ENCODE measurements at regions not wholly inside any gene's neighbourhood (a gene's known extent, or its start where the extent isn't known, plus 50 kb on each side); places are given as distances from the start of the nearest gene placed in this dataset.

DNA sequence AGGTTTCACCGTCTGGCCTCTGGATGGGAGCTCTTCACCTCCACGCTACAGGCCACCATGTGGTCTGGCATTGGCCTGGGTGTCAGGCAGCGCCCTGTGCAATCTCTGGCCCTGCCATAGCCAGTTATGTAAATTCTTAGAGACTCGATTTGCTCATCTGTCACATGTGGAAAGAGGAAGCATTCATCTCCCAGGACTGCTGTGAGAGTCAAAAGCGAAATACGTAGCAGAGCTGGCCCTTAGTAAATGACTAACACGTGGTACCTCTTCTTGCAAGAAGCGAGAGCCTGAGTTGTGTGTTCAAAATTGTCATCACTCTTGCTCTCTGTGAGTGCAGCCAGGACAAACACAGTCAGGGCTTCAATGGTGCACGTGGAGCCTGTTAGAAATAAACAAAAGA lies 159.0 kb upstream of the BACE2 start:
- CTCF ChIA-PET (ENCODE audit: partially characterized antibody) = interaction anchor here (0.7 to 1.2 kb wide), 4 partner anchors 9 to 37 kb away, joined by 3 to 4 read pairs (median 3); no protein-coding TSS in a partner anchor
- DNase-seq (ENCODE audit: low read depth in 1 of 2, low spot score in 2 of 2) = no peak
- TF ChIP-seq BACH1 (IDR thresholded peaks at IDR 0.05; ENCODE audit: low read length) (no peak), SAP30 (IDR thresholded peaks at IDR 0.05; ENCODE audit: insufficient read depth, insufficient replicate concordance, low read length) (no peak), SP1 (IDR thresholded peaks at IDR 0.05; ENCODE audit: low read depth, low read length) (no peak), BCL11A (IDR thresholded peaks at IDR 0.05; ENCODE audit: low read depth in 2 of 2, low read length in 2 of 2) (no peak), POU5F1 (IDR thresholded peaks at IDR 0.05; ENCODE audit: low read depth, low read length) (no peak), KDM4A (IDR thresholded peaks at IDR 0.05; ENCODE audit: low read depth, low read length, severe bottlenecking) (no peak), CTCF (IDR thresholded peaks at IDR 0.05; ENCODE audit: control extremely low read depth in 1 of 3, insufficient read depth in 1 of 3, low read depth in 1 of 3, low read length in 3 of 3) (no peak), PHF8 (conservative IDR thresholded peaks at IDR 0.05; ENCODE audit: low read depth, low read length) (no peak), RFX5 (IDR thresholded peaks at IDR 0.05; ENCODE audit: borderline replicate concordance, low read depth, low read length) (no peak)
- TF ChIP-seq, protein P1, sequence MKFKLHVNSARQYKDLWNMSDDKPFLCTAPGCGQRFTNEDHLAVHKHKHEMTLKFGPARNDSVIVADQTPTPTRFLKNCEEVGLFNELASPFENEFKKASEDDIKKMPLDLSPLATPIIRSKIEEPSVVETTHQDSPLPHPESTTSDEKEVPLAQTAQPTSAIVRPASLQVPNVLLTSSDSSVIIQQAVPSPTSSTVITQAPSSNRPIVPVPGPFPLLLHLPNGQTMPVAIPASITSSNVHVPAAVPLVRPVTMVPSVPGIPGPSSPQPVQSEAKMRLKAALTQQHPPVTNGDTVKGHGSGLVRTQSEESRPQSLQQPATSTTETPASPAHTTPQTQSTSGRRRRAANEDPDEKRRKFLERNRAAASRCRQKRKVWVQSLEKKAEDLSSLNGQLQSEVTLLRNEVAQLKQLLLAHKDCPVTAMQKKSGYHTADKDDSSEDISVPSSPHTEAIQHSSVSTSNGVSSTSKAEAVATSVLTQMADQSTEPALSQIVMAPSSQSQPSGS (IDR thresholded peaks at IDR 0.05; ENCODE audit: low read length) = no peak

More for the DNA sequence above, 159.0 kb upstream of the BACE2 start:
- no peaks in the 10 kb centered on the region for H3K79me2 ChIP-seq (ENCODE audit: control insufficient read depth in 1 of 2, insufficient read depth in 2 of 2, low read length in 2 of 2)
- H4K5ac ChIP-seq (ENCODE audit: insufficient read length, low read depth, low read length) = no peak overlapping the region
- H4K91ac ChIP-seq (replicated peaks; ENCODE audit: insufficient read length, low read length) = no peak overlapping the region
- H3K4me1 ChIP-seq (replicated peaks in 1 of 4; ENCODE audit: control insufficient read depth in 3 of 4, insufficient read depth in 4 of 4, low read length in 3 of 4) = peaks cover 0 to 3% (median 0%) of the 10 kb centered on the region in 4 experiments; a peak in 1 of 7 replicates
- H2AFZ ChIP-seq (ENCODE audit: low read length) = no peak overlapping the region
- no peak overlapping the region for H3K27ac ChIP-seq (ENCODE audit: low read depth, low read length)
- H3K79me1 ChIP-seq (ENCODE audit: low read depth, low read length) = no peaks in the 10 kb centered on the region
- H3K23ac ChIP-seq (ENCODE audit: insufficient read length) = no peak overlapping the region
- H2BK12ac ChIP-seq (ENCODE audit: low read depth, low read length) = no peak overlapping the region
- H3K18ac ChIP-seq (ENCODE audit: extremely low read depth, low read length) = no peak overlapping the region
- no peak overlapping the region for H3K9ac ChIP-seq (replicated peaks in 1 of 4; ENCODE audit: extremely low read depth in 1 of 4, low read depth in 3 of 4, low read length in 3 of 4)
- no peaks in the 10 kb centered on the region for H3K9me3 ChIP-seq (ENCODE audit: insufficient read depth in 2 of 2, low read depth in 1 of 2, low read length in 1 of 2)
- no peak overlapping the region for H3K4me3 ChIP-seq (ENCODE audit: extremely low read depth in 1 of 4, insufficient read depth in 2 of 4, low read depth in 3 of 4, low read length in 4 of 4)
- no peak overlapping the region for H2BK5ac ChIP-seq (ENCODE audit: low read depth, low read length)
- no peak for FAIRE-seq
- 86% methylated on average over 9 of the region's 9 CpGs; no CpG with 5 or more reads in 1 of the 2 experiments for WGBS, 2 experiments (ENCODE audit: extremely low coverage in 1 of 2, insufficient coverage in 1 of 2, insufficient read length in 1 of 2, insufficient replicate concordance in 2 of 2, low coverage in 1 of 2, low lambda C conversion rate in 2 of 2, missing lambda C conversion rate in 1 of 2)
- H3K23me2 ChIP-seq (ENCODE audit: low read depth, low read length) = peaks cover 11% of the 10 kb centered on the region; the same call in 1 of the 2 replicates
- H3K4me2 ChIP-seq (ENCODE audit: insufficient read depth in 1 of 2, low read depth in 2 of 2, low read length in 2 of 2) = no peak overlapping the region
- H2AK5ac ChIP-seq (ENCODE audit: low read depth, low read length) = no peak overlapping the region
- H3K14ac ChIP-seq (ENCODE audit: insufficient read length) = no peak overlapping the region
- no peak overlapping the region for H2BK15ac ChIP-seq (ENCODE audit: low read length)
- peaks cover 0 to 2% of the 10 kb centered on the region in 2 experiments for H4K20me1 ChIP-seq (replicated peaks in 1 of 2; ENCODE audit: control insufficient read depth in 1 of 2, insufficient read depth in 2 of 2, low read length in 2 of 2)
- no peak overlapping the region for H3K4ac ChIP-seq (replicated peaks; ENCODE audit: insufficient read length, low read depth, low read length)
- no peak overlapping the region for H2BK120ac ChIP-seq (replicated peaks; ENCODE audit: low read depth, low read length)
- no peak overlapping the region for H2BK20ac ChIP-seq (ENCODE audit: low read length)
- H3K56ac ChIP-seq (replicated peaks; ENCODE audit: insufficient read length, low read depth, low read length) = no peak overlapping the region
- POLR2A ChIA-PET (ENCODE audit: partially characterized antibody) = no interaction called here
- no peaks in the 10 kb centered on the region for H3K27me3 ChIP-seq (replicated peaks in 1 of 4; ENCODE audit: control insufficient read depth in 3 of 4, extremely low read depth in 1 of 4, insufficient read depth in 3 of 4, low read length in 3 of 4)
- H4K8ac ChIP-seq (ENCODE audit: extremely low read depth, insufficient read depth, low read length) = no peak overlapping the region
- H3K36me3 ChIP-seq (ENCODE audit: control insufficient read depth in 2 of 4, insufficient read depth in 4 of 4, low read length in 3 of 4) = no peaks in the 10 kb centered on the region

Data from H1 (cell line).